ENCODE measurements at regions not wholly inside any gene's neighbourhood (a gene's known extent, or its start where the extent isn't known, plus 50 kb on each side); places are given as distances from the start of the nearest gene placed in this dataset.

DNA sequence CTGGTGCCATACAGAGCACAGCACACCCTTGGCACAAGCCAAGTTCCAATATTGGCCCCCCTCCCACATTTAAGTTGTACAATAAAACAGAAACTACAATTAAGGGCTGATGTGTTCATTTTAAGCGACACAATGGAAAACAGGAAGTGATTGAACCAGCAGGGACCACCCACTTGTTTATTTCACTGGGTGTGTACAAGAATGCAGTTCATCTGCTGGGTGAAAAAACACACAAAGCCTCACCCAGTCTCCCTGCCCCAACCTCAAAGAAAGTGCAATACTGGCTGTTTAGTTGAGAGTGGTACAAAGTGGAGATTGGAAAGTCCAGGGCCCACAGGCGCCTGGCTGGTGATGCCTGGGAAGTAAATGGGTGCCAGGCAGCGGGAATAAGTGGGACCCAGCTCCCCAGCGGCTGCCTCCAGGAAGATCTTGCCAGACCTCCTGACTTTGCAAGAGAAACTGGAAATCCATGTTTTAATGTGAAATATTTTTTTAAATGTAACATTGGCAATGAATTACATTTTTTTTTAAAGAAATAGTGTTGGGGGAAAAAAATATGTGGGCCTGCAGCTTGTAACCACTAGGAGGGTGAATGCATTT is 322.1 kb downstream of the ZNF536 start:
- H3K9me3 ChIP-seq (ENCODE audit: control insufficient read depth, low read length), result no peaks in the 10 kb centered on the region
- 92% methylated on average over 4 of the region's 4 CpGs for WGBS, 2 experiments
- H3K4me1 ChIP-seq (ENCODE audit: control insufficient read depth, insufficient read depth, low read length), result peaks cover 18% of the 10 kb centered on the region
- H3K4me3 ChIP-seq (ENCODE audit: insufficient read depth, low read depth, low read length), result no peak overlapping the region
- no peaks in the 10 kb centered on the region for H3K36me3 ChIP-seq (ENCODE audit: control insufficient read depth, insufficient read depth, low read length)
- H3K27ac ChIP-seq (ENCODE audit: insufficient read depth, low read depth, low read length, poor library complexity, severe bottlenecking), result no peak overlapping the region
- H3K27me3 ChIP-seq (ENCODE audit: control insufficient read depth, insufficient read depth, low read length, poor library complexity, severe bottlenecking), result no peaks in the 10 kb centered on the region

DNA sequence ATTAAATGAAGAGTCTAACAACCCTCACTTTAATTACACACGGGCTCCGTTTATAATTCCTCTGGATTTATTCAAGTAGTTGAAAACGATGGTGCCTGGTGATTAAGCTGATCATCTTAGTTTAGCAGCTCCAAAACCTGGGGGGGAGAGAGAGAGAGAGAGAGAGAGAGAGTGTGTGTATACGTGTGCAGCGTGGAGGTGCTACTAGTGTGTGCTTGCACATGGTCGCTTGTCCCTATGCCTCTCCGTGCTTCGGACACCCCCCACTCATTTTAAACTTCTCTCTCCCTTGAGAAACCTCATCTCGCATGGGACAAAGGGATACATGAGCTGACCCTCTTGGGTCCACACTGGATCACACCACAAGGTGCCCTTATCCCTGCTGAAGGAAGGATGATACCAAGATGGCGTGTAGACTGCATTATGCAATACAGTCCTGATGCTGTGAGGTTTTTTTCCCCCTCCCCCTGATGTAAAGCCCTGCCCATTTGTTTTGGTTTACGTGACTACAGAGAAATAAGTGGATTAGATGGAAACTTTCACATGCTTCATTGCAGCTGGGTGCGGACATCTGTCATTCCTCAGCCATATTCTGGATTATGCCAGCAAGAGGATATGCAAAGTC is 320.8 kb downstream of the ZNF536 start:
- no peaks in the 10 kb centered on the region for H3K36me3 ChIP-seq (ENCODE audit: control insufficient read depth, insufficient read depth, low read length)
- H3K4me3 ChIP-seq (ENCODE audit: insufficient read depth, low read depth, low read length), result no peak overlapping the region
- H3K9me3 ChIP-seq (ENCODE audit: control insufficient read depth, low read length), result no peaks in the 10 kb centered on the region
- no peaks in the 10 kb centered on the region for H3K27me3 ChIP-seq (ENCODE audit: control insufficient read depth, insufficient read depth, low read length, poor library complexity, severe bottlenecking)
- 90 to 92% methylated on average over 12 of the region's 12 CpGs for WGBS, 2 experiments
- H3K4me1 ChIP-seq (ENCODE audit: control insufficient read depth, insufficient read depth, low read length), result peaks cover 18% of the 10 kb centered on the region
- no peak overlapping the region for H3K27ac ChIP-seq (ENCODE audit: insufficient read depth, low read depth, low read length, poor library complexity, severe bottlenecking)

DNA sequence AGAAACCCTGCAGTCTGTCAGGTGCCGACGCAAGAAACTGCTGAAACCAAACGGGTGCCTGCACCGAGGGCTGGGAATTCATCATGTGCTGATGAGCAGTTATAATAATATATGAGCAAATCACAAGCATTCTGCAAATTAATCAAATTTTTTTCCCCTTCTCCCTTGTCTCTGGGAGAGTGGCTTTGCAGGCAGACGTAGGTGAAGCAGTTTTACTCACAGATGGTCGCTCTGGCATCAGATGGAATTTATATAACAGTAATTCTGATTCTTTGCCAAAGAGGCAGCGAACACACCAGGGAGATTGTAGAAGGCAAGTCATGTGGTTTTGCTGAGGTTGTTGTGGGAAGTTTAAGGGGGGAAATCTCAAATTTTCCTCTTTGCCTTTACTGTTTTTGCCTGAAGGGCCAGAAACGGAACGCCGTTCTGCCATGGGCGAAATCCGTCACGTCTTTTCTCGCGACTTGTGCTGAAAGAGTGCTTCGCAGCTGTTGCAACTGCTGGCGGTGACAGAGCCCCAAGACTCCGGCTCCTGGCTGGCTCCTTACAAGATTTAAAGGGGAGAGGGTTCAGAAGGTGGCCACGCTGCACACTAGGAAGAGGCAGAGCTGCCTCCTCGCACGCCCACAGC is 320.1 kb downstream of the ZNF536 start:
- no peaks in the 10 kb centered on the region for H3K36me3 ChIP-seq (ENCODE audit: control insufficient read depth, insufficient read depth, low read length)
- peaks cover 18% of the 10 kb centered on the region for H3K4me1 ChIP-seq (ENCODE audit: control insufficient read depth, insufficient read depth, low read length)
- no peaks in the 10 kb centered on the region for H3K9me3 ChIP-seq (ENCODE audit: control insufficient read depth, low read length)
- H3K4me3 ChIP-seq (ENCODE audit: insufficient read depth, low read depth, low read length), result no peak overlapping the region
- 83 to 84% methylated on average over 21 of the region's 21 CpGs for WGBS, 2 experiments
- no peaks in the 10 kb centered on the region for H3K27me3 ChIP-seq (ENCODE audit: control insufficient read depth, insufficient read depth, low read length, poor library complexity, severe bottlenecking)
- no peak overlapping the region for H3K27ac ChIP-seq (ENCODE audit: insufficient read depth, low read depth, low read length, poor library complexity, severe bottlenecking)

DNA sequence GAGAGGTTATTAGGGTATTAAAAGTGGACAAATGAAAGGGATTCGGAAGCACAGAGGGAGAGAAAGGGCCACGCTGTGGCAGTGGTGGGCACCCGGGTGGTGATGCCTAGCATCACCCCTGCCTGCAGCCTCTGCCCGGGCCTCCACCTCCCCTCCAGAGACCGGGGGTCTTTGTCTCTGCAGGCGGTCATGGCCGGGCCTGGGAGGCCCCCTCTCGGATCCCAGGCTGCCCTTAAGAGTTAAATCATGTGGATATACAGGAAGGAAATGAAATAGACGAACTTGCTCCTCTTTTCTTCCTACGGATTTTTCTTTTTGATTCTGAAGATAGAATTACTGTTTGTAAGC is 319.6 kb downstream of the ZNF536 start:
- Histone ChIP-seq H3K4me1 (ENCODE audit: control insufficient read depth, insufficient read depth, low read length) (peaks cover 18% of the 10 kb centered on the region), H3K27ac (ENCODE audit: insufficient read depth, low read depth, low read length, poor library complexity, severe bottlenecking) (no peak overlapping the region), H3K4me3 (ENCODE audit: insufficient read depth, low read depth, low read length) (no peak overlapping the region), H3K9me3 (ENCODE audit: control insufficient read depth, low read length) (no peaks in the 10 kb centered on the region), H3K36me3 (ENCODE audit: control insufficient read depth, insufficient read depth, low read length) (no peaks in the 10 kb centered on the region), H3K27me3 (ENCODE audit: control insufficient read depth, insufficient read depth, low read length, poor library complexity, severe bottlenecking) (no peaks in the 10 kb centered on the region)
- WGBS, 2 experiments, result 72 to 80% methylated on average over 10 of the region's 10 CpGs

DNA sequence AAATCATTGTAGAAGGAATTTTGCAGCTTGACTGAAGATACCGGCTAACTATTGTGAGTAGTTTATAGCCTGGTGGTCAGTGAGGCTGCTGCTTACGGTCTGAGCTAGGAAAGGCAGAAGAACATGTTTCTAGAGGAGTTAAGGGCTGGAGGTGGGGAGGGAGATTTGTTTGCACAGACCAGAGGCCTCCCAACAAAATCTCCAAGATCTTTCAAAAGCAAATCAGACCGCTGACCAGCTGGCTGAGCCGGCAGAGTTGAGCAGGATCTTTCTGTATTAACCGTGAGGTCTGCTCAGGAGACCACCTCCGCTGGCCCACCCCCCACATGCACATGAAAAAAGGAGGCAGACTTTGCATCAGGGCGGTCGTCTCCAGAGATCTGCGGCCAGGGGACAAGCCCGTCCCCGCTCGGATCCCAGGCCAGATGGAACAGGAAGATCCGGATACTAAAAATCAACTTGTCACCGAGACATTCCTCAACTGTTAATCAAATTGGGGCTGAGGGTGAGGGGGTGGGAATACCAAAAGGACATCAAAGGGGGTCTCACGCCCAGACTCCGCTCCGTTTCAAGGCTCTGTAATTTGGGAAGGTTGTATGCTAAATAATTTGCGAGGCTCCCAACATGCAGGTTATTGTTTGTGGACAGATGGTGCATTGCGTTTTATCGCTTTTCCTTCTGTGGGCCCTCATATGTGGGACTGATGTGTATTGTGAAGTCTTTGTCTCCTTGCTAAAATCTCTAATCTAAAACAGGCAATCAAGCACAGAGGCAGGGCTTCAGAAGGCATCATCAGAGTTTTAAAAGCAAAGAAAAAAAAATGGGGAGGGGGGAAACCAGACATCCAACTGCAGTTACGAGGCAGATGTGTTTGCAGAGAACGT is 319.0 kb downstream of the ZNF536 start:
- H3K27ac ChIP-seq (ENCODE audit: insufficient read depth, low read depth, low read length, poor library complexity, severe bottlenecking), result peak overlapping the region; percentile 5
- peaks cover 18% of the 10 kb centered on the region for H3K4me1 ChIP-seq (ENCODE audit: control insufficient read depth, insufficient read depth, low read length)
- no peak overlapping the region for H3K4me3 ChIP-seq (ENCODE audit: insufficient read depth, low read depth, low read length)
- H3K27me3 ChIP-seq (ENCODE audit: control insufficient read depth, insufficient read depth, low read length, poor library complexity, severe bottlenecking), result no peaks in the 10 kb centered on the region
- no peaks in the 10 kb centered on the region for H3K9me3 ChIP-seq (ENCODE audit: control insufficient read depth, low read length)
- H3K36me3 ChIP-seq (ENCODE audit: control insufficient read depth, insufficient read depth, low read length), result no peaks in the 10 kb centered on the region
- 32 to 34% methylated on average over 20 to 22 of the region's 22 CpGs for WGBS, 2 experiments

DNA sequence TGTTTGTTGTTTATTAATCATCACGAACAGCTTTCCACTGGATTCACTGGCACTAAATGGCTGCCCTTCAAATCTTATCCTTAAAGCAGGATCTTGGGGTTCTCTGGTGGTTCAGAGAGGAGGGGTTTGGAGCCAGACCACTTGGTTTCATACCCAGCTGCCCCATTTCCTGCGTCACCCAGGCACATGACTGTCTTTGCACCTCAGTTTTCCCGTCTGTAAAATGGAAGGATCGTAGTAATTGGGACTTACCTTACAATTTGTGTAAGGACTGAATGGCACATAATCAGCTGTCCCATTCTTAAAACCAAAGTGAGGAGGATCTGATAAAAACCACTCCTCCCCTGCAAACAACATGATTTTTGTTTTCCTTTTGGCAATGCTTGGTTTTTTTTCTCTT is 318.3 kb downstream of the ZNF536 start:
- Histone ChIP-seq H3K4me1 (ENCODE audit: control insufficient read depth, insufficient read depth, low read length) (peaks cover 18% of the 10 kb centered on the region), H3K27me3 (ENCODE audit: control insufficient read depth, insufficient read depth, low read length, poor library complexity, severe bottlenecking) (no peaks in the 10 kb centered on the region), H3K9me3 (ENCODE audit: control insufficient read depth, low read length) (no peaks in the 10 kb centered on the region), H3K4me3 (ENCODE audit: insufficient read depth, low read depth, low read length) (no peak overlapping the region), H3K27ac (ENCODE audit: insufficient read depth, low read depth, low read length, poor library complexity, severe bottlenecking) (no peak overlapping the region), H3K36me3 (ENCODE audit: control insufficient read depth, insufficient read depth, low read length) (no peaks in the 10 kb centered on the region)
- WGBS, 2 experiments, result 96% methylated on average over 4 of the region's 4 CpGs

DNA sequence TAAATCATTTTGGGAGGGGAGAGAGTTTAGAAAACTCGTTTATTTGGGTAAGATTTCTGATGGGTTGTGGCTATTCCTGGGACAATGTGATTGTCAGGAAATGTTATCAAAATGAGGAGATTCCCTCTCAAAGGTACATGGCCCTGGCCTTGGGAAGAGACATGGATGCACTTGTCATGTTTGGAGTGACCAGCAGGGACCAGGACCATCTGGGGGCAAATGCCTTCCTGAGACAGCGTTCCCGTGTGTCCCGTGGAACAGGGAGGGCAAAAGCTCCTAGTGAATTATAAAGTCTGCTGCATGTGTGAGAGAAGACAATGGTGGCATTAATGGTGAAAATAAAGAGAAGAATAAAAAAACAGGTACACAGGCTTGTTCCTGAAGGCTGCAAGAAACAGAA is 317.3 kb downstream of the ZNF536 start:
- Histone ChIP-seq H3K36me3 (ENCODE audit: control insufficient read depth, insufficient read depth, low read length) (no peaks in the 10 kb centered on the region), H3K4me1 (ENCODE audit: control insufficient read depth, insufficient read depth, low read length) (peaks cover 23% of the 10 kb centered on the region), H3K4me3 (ENCODE audit: insufficient read depth, low read depth, low read length) (no peak overlapping the region), H3K9me3 (ENCODE audit: control insufficient read depth, low read length) (no peaks in the 10 kb centered on the region), H3K27ac (ENCODE audit: insufficient read depth, low read depth, low read length, poor library complexity, severe bottlenecking) (no peak overlapping the region), H3K27me3 (ENCODE audit: control insufficient read depth, insufficient read depth, low read length, poor library complexity, severe bottlenecking) (no peaks in the 10 kb centered on the region)
- 71 to 72% methylated on average over 4 of the region's 4 CpGs for WGBS, 2 experiments

DNA sequence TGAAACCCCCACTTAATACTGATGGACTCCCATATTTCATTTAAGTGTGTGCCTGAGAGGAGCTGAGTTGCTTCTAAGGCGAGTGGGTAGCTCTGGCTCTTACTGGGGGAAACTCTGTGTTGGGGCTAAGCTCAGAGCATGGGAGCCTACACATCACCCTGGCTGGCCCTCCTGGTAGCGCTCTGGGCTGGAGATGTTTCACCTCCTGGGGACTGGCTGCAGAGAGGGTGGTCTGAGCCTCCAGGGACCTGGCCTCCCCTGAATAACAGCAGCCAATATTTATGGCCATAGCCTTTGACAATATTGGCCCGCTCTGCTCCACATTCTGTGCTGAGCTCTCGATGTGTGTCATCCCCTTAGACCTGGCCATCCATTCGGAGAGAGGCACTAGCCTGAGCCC is 316.5 kb downstream of the ZNF536 start:
- H3K4me3 ChIP-seq (ENCODE audit: insufficient read depth, low read depth, low read length), result no peak overlapping the region

DNA sequence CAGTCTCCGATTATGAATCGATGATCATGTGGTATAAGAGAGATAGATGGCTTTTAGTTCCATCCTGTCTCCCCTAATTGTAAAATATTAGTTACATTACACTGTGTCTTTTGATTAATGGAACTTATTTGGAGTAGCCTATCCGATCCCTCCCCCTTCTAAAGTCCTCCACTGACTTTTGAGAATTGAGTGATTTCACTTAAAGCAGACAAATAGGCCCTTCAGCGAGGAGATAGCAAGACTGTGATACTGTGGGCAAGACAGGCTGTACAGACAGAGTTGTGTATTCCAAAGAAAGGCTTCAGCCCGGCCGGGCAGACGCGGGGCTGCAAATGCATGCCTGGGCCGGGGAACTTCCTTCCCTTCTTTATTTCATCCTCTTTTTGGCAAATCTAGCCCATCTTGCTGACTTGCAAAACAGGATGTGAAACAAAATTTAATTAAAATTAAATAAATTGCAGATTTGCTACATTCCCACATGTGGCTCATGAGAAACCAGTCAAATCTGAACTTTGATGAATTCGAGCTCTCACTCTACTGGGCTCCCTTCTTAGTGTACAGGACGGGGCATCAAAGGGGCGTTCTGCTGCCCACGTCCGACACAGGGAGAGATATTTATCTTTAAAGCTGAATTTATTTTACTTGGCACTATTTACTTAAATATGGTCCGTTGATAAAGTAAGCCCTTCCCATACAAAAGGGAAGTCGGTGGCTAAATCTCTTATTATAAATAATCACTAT is 314.8 kb downstream of the ZNF536 start:
- H3K4me1 ChIP-seq (ENCODE audit: control insufficient read depth, insufficient read depth, low read length), result peaks cover 18% of the 10 kb centered on the region

More for the DNA sequence above, 316.5 kb downstream of the ZNF536 start:
- 96 to 97% methylated on average over 5 of the region's 5 CpGs for WGBS, 2 experiments
- Histone ChIP-seq H3K27me3 (ENCODE audit: control insufficient read depth, insufficient read depth, low read length, poor library complexity, severe bottlenecking) (no peaks in the 10 kb centered on the region), H3K36me3 (ENCODE audit: control insufficient read depth, insufficient read depth, low read length) (no peaks in the 10 kb centered on the region), H3K4me1 (ENCODE audit: control insufficient read depth, insufficient read depth, low read length) (peaks cover 23% of the 10 kb centered on the region), H3K27ac (ENCODE audit: insufficient read depth, low read depth, low read length, poor library complexity, severe bottlenecking) (no peak overlapping the region), H3K9me3 (ENCODE audit: control insufficient read depth, low read length) (no peaks in the 10 kb centered on the region)

More for the DNA sequence above, 314.8 kb downstream of the ZNF536 start:
- H3K27me3 ChIP-seq (ENCODE audit: control insufficient read depth, insufficient read depth, low read length, poor library complexity, severe bottlenecking), result no peaks in the 10 kb centered on the region
- 84 to 90% methylated on average over 12 to 15 of the region's 16 CpGs for WGBS, 2 experiments
- no peak overlapping the region for H3K4me3 ChIP-seq (ENCODE audit: insufficient read depth, low read depth, low read length)
- H3K36me3 ChIP-seq (ENCODE audit: control insufficient read depth, insufficient read depth, low read length), result no peaks in the 10 kb centered on the region
- H3K9me3 ChIP-seq (ENCODE audit: control insufficient read depth, low read length), result no peaks in the 10 kb centered on the region
- H3K27ac ChIP-seq (ENCODE audit: insufficient read depth, low read depth, low read length, poor library complexity, severe bottlenecking), result no peak overlapping the region
